ENCODE measurements at regions not wholly inside any gene's neighbourhood (a gene's known extent, or its start where the extent isn't known, plus 50 kb on each side); places are given as distances from the start of the nearest gene placed in this dataset.
A peak's percentile ranks its signal among the peaks of the same experiment; 100 is the strongest.

GRCh38 chr2:181307203-181307991 lies 149.8 kb upstream of the ITGA4 start:
- no peaks in the 10 kb centered on the region for H3K27me3 ChIP-seq (ENCODE audit: control insufficient read depth in 1 of 2, insufficient read depth in 2 of 2, low read length in 2 of 2)
- no peaks in the 10 kb centered on the region for H3K36me3 ChIP-seq (ENCODE audit: control insufficient read depth in 1 of 2, insufficient read depth in 2 of 2, low read length in 2 of 2)
- no peaks in the 10 kb centered on the region for H3K9me3 ChIP-seq (ENCODE audit: control insufficient read depth in 1 of 2, low read length in 2 of 2)
- peak overlapping the region; percentile 65 for H3K27ac ChIP-seq (ENCODE audit: low read depth, low read length)
- no peak overlapping the region for H3K4me3 ChIP-seq (ENCODE audit: low read depth in 1 of 2, low read length in 2 of 2)
- no peak overlapping the region for H3K9ac ChIP-seq (ENCODE audit: low read depth in 1 of 2, low read length in 2 of 2)
- peaks cover 10% of the 10 kb centered on the region in 2 donors for H3K4me1 ChIP-seq (ENCODE audit: control insufficient read depth in 1 of 2, insufficient read depth in 2 of 2, low read length in 2 of 2)

DNA sequence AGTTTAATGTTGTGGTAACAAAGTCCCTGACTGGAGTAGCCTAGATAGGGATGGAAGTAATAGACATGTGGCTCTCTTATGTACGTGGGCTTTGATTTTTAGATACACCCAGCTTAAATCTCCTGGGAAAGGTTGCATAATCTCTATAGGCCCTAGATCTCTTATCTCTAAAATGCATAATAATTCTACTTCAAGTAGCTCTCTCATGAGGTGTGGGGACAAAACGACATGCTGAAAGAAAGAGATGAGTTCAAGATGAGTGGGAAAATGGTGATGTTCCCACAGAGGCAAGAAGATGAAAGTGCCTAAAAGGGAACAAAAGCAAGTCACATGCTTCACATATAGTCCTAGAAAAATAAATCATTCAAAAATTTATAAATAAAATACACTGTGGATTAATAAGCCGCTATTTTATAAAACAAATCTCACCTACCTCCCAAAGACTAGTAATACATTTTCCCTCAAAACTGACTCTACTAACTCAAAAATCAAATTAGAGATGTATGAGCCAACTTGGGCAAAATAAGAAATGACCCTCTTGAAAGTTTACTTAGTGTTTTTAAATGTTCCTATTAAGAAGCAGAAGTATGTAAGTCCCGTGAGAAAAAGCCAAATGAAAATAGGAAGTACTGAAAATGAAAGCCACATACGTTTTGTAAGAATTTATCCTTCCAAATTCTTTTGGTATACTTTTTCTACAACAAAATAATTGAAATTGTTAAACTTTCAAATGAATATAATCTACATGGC lies 148.2 kb upstream of the ITGA4 start:
- Histone ChIP-seq H3K27me3 (ENCODE audit: control insufficient read depth in 1 of 2, insufficient read depth in 2 of 2, low read length in 2 of 2) (no peaks in the 10 kb centered on the region), H3K36me3 (ENCODE audit: control insufficient read depth in 1 of 2, insufficient read depth in 2 of 2, low read length in 2 of 2) (no peaks in the 10 kb centered on the region), H3K4me3 (ENCODE audit: low read depth in 1 of 2, low read length in 2 of 2) (peak overlapping the region in 1 of 2 donors; percentile 13), H3K9ac (ENCODE audit: low read depth in 1 of 2, low read length in 2 of 2) (peak overlapping the region in 1 of 2 donors; percentile 34), H3K4me1 (ENCODE audit: control insufficient read depth in 1 of 2, insufficient read depth in 2 of 2, low read length in 2 of 2) (peaks cover 10% of the 10 kb centered on the region in 2 donors), H3K9me3 (ENCODE audit: control insufficient read depth in 1 of 2, low read length in 2 of 2) (no peaks in the 10 kb centered on the region), H3K27ac (ENCODE audit: low read depth, low read length) (peak overlapping the region; percentile 34)

DNA sequence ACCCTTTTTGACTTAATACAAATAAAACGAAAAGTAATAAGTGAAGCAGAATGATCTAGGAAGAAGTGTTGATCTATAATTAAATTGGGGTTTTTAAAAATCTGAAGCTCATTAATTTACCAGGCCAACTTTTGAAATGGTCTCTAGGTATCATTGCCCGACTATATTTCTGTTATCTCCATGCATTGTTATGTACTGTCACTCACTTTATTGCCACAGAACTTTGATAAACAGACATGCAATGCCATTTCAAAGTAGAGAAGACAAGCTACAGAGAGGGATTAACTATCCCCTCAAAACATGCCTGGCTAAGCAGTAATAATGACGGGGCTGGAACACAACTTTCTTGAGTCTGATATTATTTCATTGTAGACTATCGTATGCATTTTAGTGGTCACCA lies 147.6 kb upstream of the ITGA4 start:
- Histone ChIP-seq H3K9me3 (ENCODE audit: control insufficient read depth in 1 of 2, low read length in 2 of 2) (no peaks in the 10 kb centered on the region), H3K36me3 (ENCODE audit: control insufficient read depth in 1 of 2, insufficient read depth in 2 of 2, low read length in 2 of 2) (no peaks in the 10 kb centered on the region), H3K4me1 (ENCODE audit: control insufficient read depth in 1 of 2, insufficient read depth in 2 of 2, low read length in 2 of 2) (peaks cover 3 to 10% of the 10 kb centered on the region in 2 donors), H3K9ac (ENCODE audit: low read depth in 1 of 2, low read length in 2 of 2) (peak overlapping the region in 1 of 2 donors; percentile 34), H3K27me3 (ENCODE audit: control insufficient read depth in 1 of 2, insufficient read depth in 2 of 2, low read length in 2 of 2) (no peaks in the 10 kb centered on the region), H3K27ac (ENCODE audit: low read depth, low read length) (peak overlapping the region; percentile 34), H3K4me3 (ENCODE audit: low read depth in 1 of 2, low read length in 2 of 2) (peak overlapping the region in 1 of 2 donors; percentile 13)

GRCh38 chr2:181310967-181311366 lies 146.2 kb upstream of the ITGA4 start:
- no peak overlapping the region for H3K4me3 ChIP-seq (ENCODE audit: low read depth in 1 of 2, low read length in 2 of 2)
- peaks cover 3% of the 10 kb centered on the region in 2 donors for H3K4me1 ChIP-seq (ENCODE audit: control insufficient read depth in 1 of 2, insufficient read depth in 2 of 2, low read length in 2 of 2)
- no peak overlapping the region for H3K27ac ChIP-seq (ENCODE audit: low read depth, low read length)
- H3K9me3 ChIP-seq (ENCODE audit: control insufficient read depth in 1 of 2, low read length in 2 of 2), result no peaks in the 10 kb centered on the region
- no peaks in the 10 kb centered on the region for H3K36me3 ChIP-seq (ENCODE audit: control insufficient read depth in 1 of 2, insufficient read depth in 2 of 2, low read length in 2 of 2)
- no peaks in the 10 kb centered on the region for H3K27me3 ChIP-seq (ENCODE audit: control insufficient read depth in 1 of 2, insufficient read depth in 2 of 2, low read length in 2 of 2)
- H3K9ac ChIP-seq (ENCODE audit: low read depth in 1 of 2, low read length in 2 of 2), result no peak overlapping the region

- no peaks in the 10 kb centered on the region for H3K9me3 ChIP-seq (ENCODE audit: control insufficient read depth in 1 of 2, low read length in 2 of 2)
- no peak overlapping the region for H3K4me3 ChIP-seq (ENCODE audit: low read depth in 1 of 2, low read length in 2 of 2)
- peaks cover 0 to 3% of the 10 kb centered on the region in 2 donors for H3K4me1 ChIP-seq (ENCODE audit: control insufficient read depth in 1 of 2, insufficient read depth in 2 of 2, low read length in 2 of 2)
- H3K9ac ChIP-seq (ENCODE audit: low read depth in 1 of 2, low read length in 2 of 2), result no peak overlapping the region
- no peak overlapping the region for H3K27ac ChIP-seq (ENCODE audit: low read depth, low read length)
- H3K27me3 ChIP-seq (ENCODE audit: control insufficient read depth in 1 of 2, insufficient read depth in 2 of 2, low read length in 2 of 2), result no peaks in the 10 kb centered on the region
- no peaks in the 10 kb centered on the region for H3K36me3 ChIP-seq (ENCODE audit: control insufficient read depth in 1 of 2, insufficient read depth in 2 of 2, low read length in 2 of 2)
These were observed 145.3 kb upstream of the ITGA4 start for GRCh38 chr2:181311837-181312236.

DNA sequence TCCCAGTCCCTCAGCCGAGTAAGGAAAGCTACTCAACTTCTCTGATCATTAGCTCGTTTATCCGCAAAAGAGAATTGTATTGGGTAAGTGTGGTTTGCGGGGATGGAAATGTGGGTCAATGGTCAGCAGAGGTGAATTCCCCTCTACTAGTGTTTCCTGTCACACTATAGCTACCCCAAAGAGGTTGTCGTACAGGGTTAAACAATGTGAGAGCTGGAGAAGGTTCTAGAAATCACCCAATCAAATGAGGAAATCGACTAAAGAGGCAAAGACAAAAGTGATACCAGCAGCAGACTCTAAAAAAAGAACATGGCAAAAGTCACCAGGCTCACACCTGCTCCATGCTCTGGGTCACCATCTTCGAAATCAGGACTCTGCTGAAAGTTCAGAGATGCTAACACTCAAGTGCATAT lies 144.7 kb upstream of the ITGA4 start:
- Histone ChIP-seq H3K27ac (ENCODE audit: low read depth, low read length) (peak overlapping the region; percentile 30), H3K36me3 (ENCODE audit: control insufficient read depth in 1 of 2, insufficient read depth in 2 of 2, low read length in 2 of 2) (no peaks in the 10 kb centered on the region), H3K27me3 (ENCODE audit: control insufficient read depth in 1 of 2, insufficient read depth in 2 of 2, low read length in 2 of 2) (no peaks in the 10 kb centered on the region), H3K9me3 (ENCODE audit: control insufficient read depth in 1 of 2, low read length in 2 of 2) (no peaks in the 10 kb centered on the region), H3K9ac (ENCODE audit: low read depth in 1 of 2, low read length in 2 of 2) (no peak overlapping the region), H3K4me1 (ENCODE audit: control insufficient read depth in 1 of 2, insufficient read depth in 2 of 2, low read length in 2 of 2) (peaks cover 0 to 3% of the 10 kb centered on the region in 2 donors), H3K4me3 (ENCODE audit: low read depth in 1 of 2, low read length in 2 of 2) (no peak overlapping the region)

DNA sequence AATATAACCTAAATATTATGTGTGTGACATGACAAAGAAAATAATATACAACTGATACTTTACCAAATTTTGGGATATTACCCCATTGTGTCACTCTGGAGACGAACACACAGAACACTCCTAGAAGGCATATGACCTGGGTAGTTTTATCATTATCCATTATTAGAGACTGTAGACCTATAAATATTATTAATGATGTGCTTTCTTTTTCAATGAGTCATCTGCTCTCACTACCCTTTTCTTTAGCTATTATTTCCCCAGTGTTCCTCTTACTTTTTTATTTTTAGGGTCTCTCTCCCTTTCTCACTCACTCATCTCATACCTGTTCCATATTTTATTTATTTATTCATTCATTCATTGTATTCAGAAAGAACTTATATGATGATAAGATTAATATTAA lies 143.3 kb upstream of the ITGA4 start:
- Histone ChIP-seq H3K4me1 (ENCODE audit: control insufficient read depth in 1 of 2, insufficient read depth in 2 of 2, low read length in 2 of 2) (no peaks in the 10 kb centered on the region), H3K9ac (ENCODE audit: low read depth in 1 of 2, low read length in 2 of 2) (no peak overlapping the region), H3K9me3 (ENCODE audit: control insufficient read depth in 1 of 2, low read length in 2 of 2) (no peaks in the 10 kb centered on the region), H3K27ac (ENCODE audit: low read depth, low read length) (no peak overlapping the region), H3K27me3 (ENCODE audit: control insufficient read depth in 1 of 2, insufficient read depth in 2 of 2, low read length in 2 of 2) (no peaks in the 10 kb centered on the region), H3K36me3 (ENCODE audit: control insufficient read depth in 1 of 2, insufficient read depth in 2 of 2, low read length in 2 of 2) (no peaks in the 10 kb centered on the region), H3K4me3 (ENCODE audit: low read depth in 1 of 2, low read length in 2 of 2) (no peak overlapping the region)

- H3K9ac ChIP-seq (ENCODE audit: low read depth in 1 of 2, low read length in 2 of 2), result no peak overlapping the region
- H3K36me3 ChIP-seq (ENCODE audit: control insufficient read depth in 1 of 2, insufficient read depth in 2 of 2, low read length in 2 of 2), result no peaks in the 10 kb centered on the region
- no peaks in the 10 kb centered on the region for H3K4me1 ChIP-seq (ENCODE audit: control insufficient read depth in 1 of 2, insufficient read depth in 2 of 2, low read length in 2 of 2)
- no peak overlapping the region for H3K27ac ChIP-seq (ENCODE audit: low read depth, low read length)
- H3K27me3 ChIP-seq (ENCODE audit: control insufficient read depth in 1 of 2, insufficient read depth in 2 of 2, low read length in 2 of 2), result no peaks in the 10 kb centered on the region
- no peak overlapping the region for H3K4me3 ChIP-seq (ENCODE audit: low read depth in 1 of 2, low read length in 2 of 2)
- H3K9me3 ChIP-seq (ENCODE audit: control insufficient read depth in 1 of 2, low read length in 2 of 2), result no peaks in the 10 kb centered on the region
These were observed 142.6 kb upstream of the ITGA4 start for GRCh38 chr2:181314551-181314950.

GRCh38 chr2:181317511-181317910 lies 139.7 kb upstream of the ITGA4 start:
- H3K27ac ChIP-seq (ENCODE audit: low read depth, low read length), result no peak overlapping the region
- no peaks in the 10 kb centered on the region for H3K4me1 ChIP-seq (ENCODE audit: control insufficient read depth in 1 of 2, insufficient read depth in 2 of 2, low read length in 2 of 2)
- no peaks in the 10 kb centered on the region for H3K36me3 ChIP-seq (ENCODE audit: control insufficient read depth in 1 of 2, insufficient read depth in 2 of 2, low read length in 2 of 2)
- no peaks in the 10 kb centered on the region for H3K9me3 ChIP-seq (ENCODE audit: control insufficient read depth in 1 of 2, low read length in 2 of 2)
- no peaks in the 10 kb centered on the region for H3K27me3 ChIP-seq (ENCODE audit: control insufficient read depth in 1 of 2, insufficient read depth in 2 of 2, low read length in 2 of 2)
- H3K9ac ChIP-seq (ENCODE audit: low read depth in 1 of 2, low read length in 2 of 2), result no peak overlapping the region
- H3K4me3 ChIP-seq (ENCODE audit: low read depth in 1 of 2, low read length in 2 of 2), result no peak overlapping the region

GRCh38 chr2:181318504-181319280 lies 138.5 kb upstream of the ITGA4 start:
- H3K36me3 ChIP-seq (ENCODE audit: control insufficient read depth in 1 of 2, insufficient read depth in 2 of 2, low read length in 2 of 2), result no peaks in the 10 kb centered on the region
- H3K27me3 ChIP-seq (ENCODE audit: control insufficient read depth in 1 of 2, insufficient read depth in 2 of 2, low read length in 2 of 2), result no peaks in the 10 kb centered on the region
- no peak overlapping the region for H3K27ac ChIP-seq (ENCODE audit: low read depth, low read length)
- no peaks in the 10 kb centered on the region for H3K4me1 ChIP-seq (ENCODE audit: control insufficient read depth in 1 of 2, insufficient read depth in 2 of 2, low read length in 2 of 2)
- H3K4me3 ChIP-seq (ENCODE audit: low read depth in 1 of 2, low read length in 2 of 2), result no peak overlapping the region
- H3K9ac ChIP-seq (ENCODE audit: low read depth in 1 of 2, low read length in 2 of 2), result no peak overlapping the region
- H3K9me3 ChIP-seq (ENCODE audit: control insufficient read depth in 1 of 2, low read length in 2 of 2), result no peaks in the 10 kb centered on the region
